Stimulated activated CD4-positive, alpha-beta T cell treated with anti-CD3 and anti-CD28 coated beads, Interleukin-4, amount 100 ng/mL, for 24 hours (primary cell): ENCODE measurements at regions not wholly inside any gene's neighbourhood (a gene's known extent, or its start where the extent isn't known, plus 50 kb on each side); places are given as distances from the start of the nearest gene placed in this dataset.
"Not testable (repeated sequence)": the region's sequence is repeated elsewhere in the genome, so short reads cannot be mapped to it uniquely, and the experiment has no call there.

Experiments used
- DNase-seq: peaks from one replicate; pipeline ENCODE4 v3.0.0-alpha.2; 2020

DNA sequence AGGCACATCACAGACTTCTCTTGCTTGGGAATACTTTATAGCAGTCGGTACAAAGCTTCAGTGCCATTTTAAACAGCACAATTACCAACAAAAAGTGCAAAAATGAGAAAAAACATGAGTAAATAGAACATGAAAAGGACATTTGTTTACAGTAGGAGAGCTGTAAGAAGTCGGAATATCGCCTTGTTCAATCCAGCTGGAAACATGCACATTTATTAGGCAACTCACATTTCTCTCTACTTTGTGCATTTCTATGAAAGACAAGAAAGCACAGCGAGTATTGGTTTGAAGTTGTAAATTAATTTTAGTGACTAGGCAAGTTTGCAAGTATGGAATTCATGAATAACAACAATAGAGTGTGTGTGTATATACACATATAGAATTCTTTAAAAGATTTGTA, 484.7 kb downstream of the DACH1 start:
- no peak for DNase-seq

- DNase-seq = no peak
These were observed 486.8 kb downstream of the DACH1 start for GRCh38 chr13:71380191-71380590.

DNA sequence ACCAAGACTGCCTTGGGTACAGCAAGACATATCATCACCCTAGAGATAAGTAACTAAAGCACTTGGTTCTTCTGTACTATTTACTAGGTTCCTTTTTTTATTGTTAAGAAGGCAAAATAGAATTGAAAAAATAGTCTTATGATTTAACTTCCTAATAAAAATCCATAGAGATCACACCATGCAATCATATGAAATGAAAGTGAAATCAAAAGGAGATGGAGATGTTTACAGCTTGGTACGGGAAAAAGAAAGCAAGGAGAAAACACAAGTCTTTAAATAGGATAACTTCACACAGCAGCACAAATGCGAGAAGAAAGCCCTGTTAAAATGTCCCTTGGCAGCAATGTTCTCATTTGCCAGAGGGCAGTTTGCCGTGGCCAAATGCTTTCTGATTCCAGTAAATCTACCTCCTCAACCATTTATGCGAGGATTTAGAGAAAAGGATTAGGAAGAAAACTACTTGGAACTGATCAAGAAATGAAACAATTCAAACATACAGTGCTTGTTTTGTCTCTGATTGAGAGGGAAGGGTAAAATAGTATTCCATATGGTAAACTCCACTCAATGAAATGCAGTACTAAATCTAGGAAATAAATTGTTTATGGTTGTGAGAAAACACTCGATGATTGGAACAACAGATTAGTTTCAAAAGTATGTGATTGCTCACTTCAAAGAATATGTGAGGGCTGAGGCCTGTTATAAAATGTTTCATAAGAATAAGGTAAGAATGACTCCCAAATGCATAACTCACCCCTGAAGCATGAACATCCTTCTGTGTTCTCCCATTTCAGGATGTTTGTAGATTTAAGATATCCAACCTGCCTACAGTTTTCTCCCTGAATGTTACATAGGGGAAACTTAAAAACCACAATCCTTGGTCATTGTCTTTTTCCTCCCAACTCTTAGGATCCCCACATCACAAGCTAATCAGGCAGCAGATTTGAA, 487.8 kb downstream of the DACH1 start:
- DNase-seq = no peak

GRCh38 chr13:71374471-71375049, 492.4 kb downstream of the DACH1 start:
- no peak for DNase-seq

GRCh38 chr13:71368336-71368735, 498.7 kb downstream of the DACH1 start:
- DNase-seq = no peak

DNA sequence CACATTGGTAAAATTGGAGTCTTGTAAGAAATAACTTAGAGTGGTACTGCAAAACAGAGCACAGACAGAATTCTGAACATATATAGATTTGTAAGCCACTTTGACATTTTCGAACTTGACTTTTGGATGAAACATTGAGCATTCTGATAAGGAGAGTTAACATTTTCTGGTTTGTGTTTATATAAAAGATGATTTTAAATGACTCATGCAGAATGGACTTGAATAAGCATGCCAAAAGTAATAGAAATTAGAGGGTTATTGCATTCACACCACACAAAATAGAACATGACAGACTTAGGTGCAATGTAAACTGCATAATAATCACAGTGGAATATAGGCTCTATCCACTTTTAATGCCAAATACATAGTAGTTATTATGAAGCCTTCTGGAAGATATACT, 507.0 kb downstream of the DACH1 start:
- no peak for DNase-seq

DNA sequence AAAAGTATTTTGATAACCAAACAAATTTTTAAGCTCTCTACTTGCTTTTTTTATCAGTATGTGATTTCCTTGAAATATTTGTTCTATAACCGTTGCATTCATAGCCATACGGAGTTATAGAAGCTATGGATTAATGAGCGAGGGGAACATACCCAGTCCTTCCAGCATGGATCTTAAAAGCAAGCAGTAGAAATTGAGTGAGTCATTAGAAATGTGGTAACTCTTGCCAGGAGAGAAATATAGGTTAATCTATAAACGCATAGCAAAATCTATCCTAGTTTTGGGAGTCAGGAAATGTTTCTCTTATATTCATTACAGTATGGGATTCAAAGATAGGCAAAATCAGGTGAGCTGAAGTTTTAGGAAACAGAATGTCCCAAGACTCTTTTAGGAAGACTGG, 507.4 kb downstream of the DACH1 start:
- no peak for DNase-seq

DNA sequence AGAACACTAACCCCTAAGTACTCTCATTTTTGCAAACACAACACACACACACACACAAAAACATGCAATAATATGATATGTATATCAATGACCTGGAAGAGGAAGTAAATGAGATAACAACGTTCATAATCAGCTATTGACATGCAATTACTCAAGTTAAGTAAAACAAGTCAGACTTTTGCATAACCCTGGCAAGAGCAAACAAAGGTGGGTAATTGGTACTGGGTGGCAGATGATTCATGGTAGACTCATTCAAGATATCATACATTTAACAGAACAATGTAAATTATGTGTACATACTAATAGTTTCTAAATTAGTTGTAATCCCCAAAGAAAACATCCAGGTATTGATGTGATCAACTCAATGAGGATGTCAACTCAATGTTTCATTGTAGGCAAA, 508.8 kb downstream of the DACH1 start:
- no peak for DNase-seq

GRCh38 chr13:71355010-71355409, 512.0 kb downstream of the DACH1 start:
- DNase-seq = no peak

GRCh38 chr13:71350886-71351285, 516.1 kb downstream of the DACH1 start:
- no peak for DNase-seq

DNA sequence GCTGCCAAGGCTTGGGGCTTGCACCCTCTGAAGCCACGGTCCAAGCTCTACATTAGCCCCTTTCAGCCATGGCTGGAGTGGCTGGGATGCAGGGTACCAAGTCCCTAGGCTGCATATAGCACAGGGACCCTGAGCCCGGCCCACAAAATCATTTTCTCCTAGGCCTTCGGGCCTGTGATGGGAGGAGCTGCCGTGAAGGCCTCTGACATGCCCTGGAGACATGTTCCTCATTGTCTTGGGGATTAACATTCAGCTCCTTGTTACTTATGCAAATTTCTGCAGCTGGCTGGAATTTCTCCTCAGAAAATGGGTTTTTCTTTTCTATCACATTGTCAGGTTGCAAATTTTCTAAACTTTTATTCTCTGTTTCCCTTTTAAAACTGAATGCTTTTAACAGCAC, 521.1 kb downstream of the DACH1 start:
- not testable (repeated sequence) for DNase-seq

- no peak for DNase-seq
These were observed 527.3 kb downstream of the DACH1 start for GRCh38 chr13:71339736-71340135.

DNA sequence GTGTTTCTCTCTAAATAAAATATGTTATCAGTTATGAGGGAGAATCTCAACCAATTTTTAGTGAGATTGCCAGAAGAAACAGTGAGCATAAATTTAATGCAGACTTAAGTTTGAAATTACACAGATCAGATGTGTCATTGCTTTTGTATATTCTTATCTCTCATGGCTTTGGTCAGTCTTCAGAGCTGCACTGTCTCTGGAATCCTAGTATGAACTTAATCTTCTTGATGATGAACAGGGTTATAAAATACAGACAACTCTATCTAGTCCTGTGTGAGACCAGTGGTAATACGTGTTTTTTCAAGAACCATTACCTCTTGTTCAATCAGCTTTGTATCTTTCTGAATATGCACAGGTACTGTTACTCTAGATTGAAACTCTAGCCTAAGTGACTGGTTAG, 528.0 kb downstream of the DACH1 start:
- no peak for DNase-seq

GRCh38 chr13:71338070-71338469, 528.9 kb downstream of the DACH1 start:
- DNase-seq = no peak

- DNase-seq = no peak
These were observed 539.7 kb downstream of the DACH1 start for GRCh38 chr13:71327266-71327665.

GRCh38 chr13:71325556-71325955, 541.4 kb downstream of the DACH1 start:
- no peak for DNase-seq

- DNase-seq = no peak
These were observed 543.7 kb downstream of the DACH1 start for GRCh38 chr13:71323266-71323665.

GRCh38 chr13:71320452-71320851, 546.6 kb downstream of the DACH1 start:
- no peak for DNase-seq

GRCh38 chr13:71316792-71317363, 550.1 kb downstream of the DACH1 start:
- no peak for DNase-seq

- DNase-seq = no peak
These were observed 554.1 kb downstream of the DACH1 start for GRCh38 chr13:71312923-71313322.

DNA sequence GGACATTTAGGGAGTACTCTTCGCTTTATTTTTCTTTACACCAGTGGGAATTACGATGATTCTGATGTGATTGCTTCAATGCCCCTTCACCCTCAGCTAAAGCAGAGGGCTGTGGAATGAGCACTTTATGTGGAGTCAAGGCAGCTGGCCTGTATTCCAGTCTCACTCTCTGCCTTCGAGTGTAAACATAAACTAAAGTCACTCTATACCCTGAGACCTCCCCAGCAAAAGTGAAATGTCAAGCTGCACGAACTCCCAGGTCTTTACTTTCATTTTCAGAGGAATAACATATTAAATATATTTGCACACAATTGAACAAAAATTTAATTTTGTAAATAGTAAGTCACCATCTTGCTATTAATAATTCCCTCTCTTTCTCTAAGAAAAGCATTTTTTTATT, 557.1 kb downstream of the DACH1 start:
- DNase-seq = no peak

DNA sequence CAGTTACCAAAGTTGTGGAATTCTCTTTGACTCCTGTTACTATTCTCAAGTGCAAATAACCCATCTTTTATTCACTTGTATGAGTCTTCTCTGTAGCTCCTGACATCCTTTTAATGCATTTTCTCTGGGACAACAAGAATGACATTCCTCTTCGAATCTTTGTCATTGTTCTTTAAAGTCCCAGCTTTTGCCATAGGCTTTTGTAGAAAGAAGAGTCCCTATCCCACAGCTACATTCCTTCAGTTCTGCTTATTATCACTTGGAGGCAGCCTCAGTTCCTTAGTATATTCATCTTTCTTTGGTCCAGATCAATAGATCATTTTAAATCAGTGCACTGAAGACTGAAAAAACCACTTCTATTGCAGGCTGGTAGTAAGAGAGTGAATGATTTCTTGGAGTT, 560.2 kb downstream of the DACH1 start:
- DNase-seq = no peak

- no peak for DNase-seq
These were observed 562.1 kb downstream of the DACH1 start for GRCh38 chr13:71304861-71305260.

DNA sequence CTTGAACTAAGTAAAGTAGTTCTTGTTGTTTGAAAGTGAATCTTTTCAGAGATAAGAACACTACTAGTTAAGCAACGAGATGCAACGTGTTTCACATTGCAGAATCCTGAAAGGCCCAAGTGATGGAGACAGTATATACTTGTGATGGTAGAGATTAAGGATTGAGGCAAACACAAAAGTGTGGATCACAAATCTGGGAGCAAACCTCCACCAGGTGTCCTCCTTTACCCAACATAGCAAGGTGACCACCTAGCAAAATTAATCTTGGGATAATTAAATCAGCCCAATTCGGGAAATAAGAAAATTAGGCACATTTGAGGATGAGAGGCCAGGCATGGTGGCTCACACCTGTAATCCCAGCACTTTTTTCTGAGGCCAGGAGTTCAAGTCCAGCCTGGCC, 563.9 kb downstream of the DACH1 start:
- DNase-seq = no peak
